ENCODE measurements at regions not wholly inside any gene's neighbourhood (a gene's known extent, or its start where the extent isn't known, plus 50 kb on each side); places are given as distances from the start of the nearest gene placed in this dataset.

DNA sequence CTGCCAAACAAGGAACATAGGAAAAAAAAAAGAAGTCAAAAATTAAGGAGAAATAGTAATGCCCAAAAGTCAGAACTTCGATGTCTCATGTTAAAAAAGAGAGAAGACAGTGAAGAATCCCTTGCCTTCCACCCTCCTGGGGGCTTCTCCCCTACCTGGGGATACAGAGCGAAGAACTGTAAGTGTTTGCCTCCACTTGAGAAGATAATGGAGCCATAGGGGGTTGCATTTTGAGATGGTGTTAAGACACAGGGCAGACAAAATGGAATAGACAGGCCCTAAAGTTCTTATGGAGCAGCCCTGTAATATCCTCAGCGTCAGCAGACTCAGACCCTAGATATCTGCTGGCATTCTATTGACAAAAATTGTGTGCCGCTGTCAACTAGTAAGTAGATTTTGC, 222.2 kb upstream of the MAP3K7 start:
- Histone ChIP-seq H3K4me3 (ENCODE audit: control insufficient read depth in 1 of 7, extremely low read depth in 1 of 7, insufficient read depth in 4 of 7, low read depth in 2 of 7, low read length in 6 of 7) (no peak overlapping the region), H3K36me3 (ENCODE audit: control insufficient read depth in 4 of 4, insufficient read depth in 4 of 4, low read length in 3 of 4) (no peaks in the 10 kb centered on the region), H3K4me1 (ENCODE audit: control extremely low read depth in 1 of 4, control insufficient read depth in 4 of 4, insufficient read depth in 4 of 4, low read length in 3 of 4) (no peaks in the 10 kb centered on the region), H3K27ac (ENCODE audit: insufficient read depth in 1 of 2, low read depth in 1 of 2, low read length in 2 of 2, poor library complexity in 1 of 2, severe bottlenecking in 2 of 2) (no peak overlapping the region), H3K9me3 (ENCODE audit: control extremely low read depth in 1 of 5, control insufficient read depth in 4 of 5, insufficient read depth in 2 of 5, low read depth in 1 of 5, low read length in 4 of 5) (no peaks in the 10 kb centered on the region), H3K27me3 (replicated peaks in 2 of 5; ENCODE audit: control insufficient read depth in 4 of 5, insufficient read depth in 5 of 5, low read length in 4 of 5) (peaks cover 0 to 2% (median 0%) of the 10 kb centered on the region in 5 experiments)
- ChIA-PET POLR2A (no interaction called here), CTCF (no interaction called here)
- WGBS (ENCODE audit: insufficient coverage), result 90% methylated on average over 3 of the region's 4 CpGs
- no peak for DNase-seq

DNA sequence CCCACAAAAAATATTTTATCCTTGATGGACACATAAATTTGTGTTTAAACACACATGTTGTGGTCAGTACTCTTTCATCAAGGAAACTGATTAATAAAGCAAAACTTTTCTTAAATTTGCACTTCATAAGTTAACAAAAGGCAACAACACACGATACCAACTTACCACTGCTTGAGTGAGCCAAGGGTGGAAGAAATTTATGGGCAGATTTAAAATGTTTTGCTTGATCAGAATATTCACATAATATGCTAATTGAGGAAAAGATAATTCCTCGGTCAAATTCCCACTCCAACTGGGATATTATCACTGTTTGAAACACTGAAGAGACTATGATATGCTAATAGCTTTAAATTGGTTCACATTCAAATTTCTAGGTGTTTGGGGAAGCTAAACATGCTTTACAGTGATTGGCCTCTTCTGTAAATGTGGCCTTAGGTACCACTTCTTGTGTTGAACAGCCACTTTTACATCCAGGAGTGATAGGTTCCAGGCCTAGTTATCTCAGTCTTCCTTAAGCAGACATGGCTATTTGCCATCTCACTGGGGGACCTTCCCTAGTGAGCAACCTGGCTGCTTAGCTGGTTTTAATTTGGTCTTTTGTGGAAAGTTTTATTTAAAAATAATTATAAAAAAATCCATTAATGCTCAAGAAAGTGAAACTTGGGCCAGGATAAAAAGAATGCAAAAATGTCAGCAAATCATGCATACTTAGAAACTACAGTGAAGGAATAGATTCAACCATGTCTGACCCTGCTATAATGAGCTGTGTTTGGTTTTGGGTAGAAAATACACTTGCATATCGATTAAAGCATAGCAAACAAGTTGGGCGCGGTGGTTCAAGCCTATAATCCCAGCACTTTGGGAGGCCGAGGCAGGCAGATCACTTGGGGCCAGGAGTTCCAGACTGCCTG, 221.2 kb upstream of the MAP3K7 start:
- Histone ChIP-seq H3K36me3 (ENCODE audit: control insufficient read depth in 4 of 4, insufficient read depth in 4 of 4, low read length in 3 of 4) (no peaks in the 10 kb centered on the region), H3K27me3 (replicated peaks in 2 of 5; ENCODE audit: control insufficient read depth in 4 of 5, insufficient read depth in 5 of 5, low read length in 4 of 5) (peaks cover 0 to 3% (median 0%) of the 10 kb centered on the region in 5 experiments), H3K27ac (ENCODE audit: insufficient read depth in 1 of 2, low read depth in 1 of 2, low read length in 2 of 2, poor library complexity in 1 of 2, severe bottlenecking in 2 of 2) (no peak overlapping the region), H3K4me1 (ENCODE audit: control extremely low read depth in 1 of 4, control insufficient read depth in 4 of 4, insufficient read depth in 4 of 4, low read length in 3 of 4) (no peaks in the 10 kb centered on the region), H3K9me3 (ENCODE audit: control extremely low read depth in 1 of 5, control insufficient read depth in 4 of 5, insufficient read depth in 2 of 5, low read depth in 1 of 5, low read length in 4 of 5) (no peaks in the 10 kb centered on the region), H3K4me3 (ENCODE audit: control insufficient read depth in 1 of 7, extremely low read depth in 1 of 7, insufficient read depth in 4 of 7, low read depth in 2 of 7, low read length in 6 of 7) (no peak overlapping the region)
- WGBS (ENCODE audit: insufficient coverage), result 100% methylated on average over 4 of the region's 6 CpGs
- no peak for DNase-seq
- ChIA-PET CTCF (no interaction called here), POLR2A (no interaction called here)

DNA sequence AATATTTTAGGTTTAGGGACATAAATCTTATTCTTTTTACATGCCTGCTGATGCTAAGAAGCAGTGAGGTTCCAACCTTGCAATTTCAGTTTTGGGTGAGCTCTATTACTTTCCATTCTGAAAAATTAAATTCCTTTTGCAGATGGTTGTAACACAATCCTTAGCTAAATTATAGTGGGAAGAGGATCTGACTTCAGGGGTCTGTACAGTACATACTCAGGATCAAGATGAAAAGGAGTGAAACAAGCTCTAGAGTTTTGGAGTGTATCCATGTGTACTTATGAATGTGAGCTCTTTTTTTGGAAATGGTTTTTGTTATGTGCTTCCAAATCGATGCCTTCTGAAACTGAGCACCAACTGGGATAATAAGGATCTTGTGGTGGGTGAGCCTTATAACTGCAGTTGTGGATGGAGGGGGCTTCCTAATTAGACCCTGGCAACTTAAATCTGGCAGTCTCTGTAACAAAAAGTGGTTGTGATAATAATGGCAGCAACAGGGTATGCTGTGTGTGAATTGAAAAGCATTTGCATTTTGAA, 218.8 kb upstream of the MAP3K7 start:
- Histone ChIP-seq H3K27me3 (replicated peaks in 2 of 5; ENCODE audit: control insufficient read depth in 4 of 5, insufficient read depth in 5 of 5, low read length in 4 of 5) (peaks cover 0 to 3% (median 0%) of the 10 kb centered on the region in 5 experiments), H3K4me1 (ENCODE audit: control extremely low read depth in 1 of 4, control insufficient read depth in 4 of 4, insufficient read depth in 4 of 4, low read length in 3 of 4) (no peaks in the 10 kb centered on the region), H3K9me3 (ENCODE audit: control extremely low read depth in 1 of 5, control insufficient read depth in 4 of 5, insufficient read depth in 2 of 5, low read depth in 1 of 5, low read length in 4 of 5) (no peaks in the 10 kb centered on the region), H3K4me3 (ENCODE audit: control insufficient read depth in 1 of 7, extremely low read depth in 1 of 7, insufficient read depth in 4 of 7, low read depth in 2 of 7, low read length in 6 of 7) (no peak overlapping the region), H3K36me3 (ENCODE audit: control insufficient read depth in 4 of 4, insufficient read depth in 4 of 4, low read length in 3 of 4) (no peaks in the 10 kb centered on the region), H3K27ac (ENCODE audit: insufficient read depth in 1 of 2, low read depth in 1 of 2, low read length in 2 of 2, poor library complexity in 1 of 2, severe bottlenecking in 2 of 2) (no peak overlapping the region)
- DNase-seq, result no peak
- 100% methylated on average over 1 of the region's 1 CpG for WGBS (ENCODE audit: insufficient coverage)
- ChIA-PET CTCF (no interaction called here), POLR2A (no interaction called here)

DNA sequence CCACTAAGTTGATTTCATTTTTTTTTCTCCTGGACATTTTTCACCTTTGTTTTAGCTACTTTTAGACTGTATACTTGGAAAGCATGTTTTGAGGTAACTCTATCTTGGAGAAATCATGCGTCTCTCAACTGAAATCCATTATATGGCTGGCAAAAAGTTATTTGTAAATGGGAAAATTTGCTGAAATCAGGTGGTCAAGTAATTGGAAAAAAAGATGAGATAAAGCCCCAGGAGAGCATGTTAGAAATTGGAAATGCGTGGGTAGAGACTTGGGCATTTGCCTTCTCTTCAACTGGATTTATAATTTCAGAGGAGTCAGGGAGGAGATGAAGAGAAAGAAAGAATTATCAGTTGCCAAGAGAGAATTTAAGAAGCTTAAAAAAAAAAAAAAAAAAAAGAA, 217.1 kb upstream of the MAP3K7 start:
- Histone ChIP-seq H3K9me3 (ENCODE audit: control extremely low read depth in 1 of 5, control insufficient read depth in 4 of 5, insufficient read depth in 2 of 5, low read depth in 1 of 5, low read length in 4 of 5) (no peaks in the 10 kb centered on the region), H3K4me1 (ENCODE audit: control extremely low read depth in 1 of 4, control insufficient read depth in 4 of 4, insufficient read depth in 4 of 4, low read length in 3 of 4) (no peaks in the 10 kb centered on the region), H3K36me3 (ENCODE audit: control insufficient read depth in 4 of 4, insufficient read depth in 4 of 4, low read length in 3 of 4) (no peaks in the 10 kb centered on the region), H3K27me3 (replicated peaks in 2 of 5; ENCODE audit: control insufficient read depth in 4 of 5, insufficient read depth in 5 of 5, low read length in 4 of 5) (peaks cover 0 to 3% (median 0%) of the 10 kb centered on the region in 5 experiments), H3K4me3 (ENCODE audit: control insufficient read depth in 1 of 7, extremely low read depth in 1 of 7, insufficient read depth in 4 of 7, low read depth in 2 of 7, low read length in 6 of 7) (no peak overlapping the region), H3K27ac (ENCODE audit: insufficient read depth in 1 of 2, low read depth in 1 of 2, low read length in 2 of 2, poor library complexity in 1 of 2, severe bottlenecking in 2 of 2) (no peak overlapping the region)
- ChIA-PET POLR2A (no interaction called here), CTCF (no interaction called here)
- no peak for DNase-seq
- 88% methylated on average over 2 of the region's 2 CpGs for WGBS (ENCODE audit: insufficient coverage)

DNA sequence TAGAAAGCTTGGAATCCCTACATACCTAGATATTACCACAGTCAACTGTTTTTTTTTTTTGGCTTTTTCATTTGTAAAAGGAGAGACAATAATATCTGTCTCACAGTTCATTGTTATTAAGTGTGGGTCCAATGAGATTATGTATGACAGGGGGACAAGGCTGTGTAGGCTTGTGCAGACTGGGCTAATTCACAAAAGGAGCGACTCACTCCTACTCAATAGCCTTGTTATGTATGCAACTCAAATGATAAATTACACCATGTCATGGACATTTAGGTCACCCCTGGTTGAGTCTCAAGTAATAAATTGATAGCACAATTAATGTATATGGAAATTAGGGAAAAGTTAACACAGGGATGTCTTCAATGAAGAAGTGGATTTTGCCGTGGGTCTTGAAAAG, 208.2 kb upstream of the MAP3K7 start:
- H3K9me3 ChIP-seq (ENCODE audit: control extremely low read depth in 1 of 5, control insufficient read depth in 4 of 5, insufficient read depth in 2 of 5, low read depth in 1 of 5, low read length in 4 of 5), result no peaks in the 10 kb centered on the region
- ChIA-PET CTCF (no interaction called here), POLR2A (no interaction called here)
- 100% methylated on average over 1 of the region's 2 CpGs for WGBS (ENCODE audit: insufficient coverage)
- DNase-seq, result no peak
- no peaks in the 10 kb centered on the region for H3K36me3 ChIP-seq (ENCODE audit: control insufficient read depth in 4 of 4, insufficient read depth in 4 of 4, low read length in 3 of 4)
- H3K27me3 ChIP-seq (replicated peaks in 2 of 5; ENCODE audit: control insufficient read depth in 4 of 5, insufficient read depth in 5 of 5, low read length in 4 of 5), result no peaks in the 10 kb centered on the region
- H3K4me3 ChIP-seq (ENCODE audit: control insufficient read depth in 1 of 7, extremely low read depth in 1 of 7, insufficient read depth in 4 of 7, low read depth in 2 of 7, low read length in 6 of 7), result no peak overlapping the region
- no peaks in the 10 kb centered on the region for H3K4me1 ChIP-seq (ENCODE audit: control extremely low read depth in 1 of 4, control insufficient read depth in 4 of 4, insufficient read depth in 4 of 4, low read length in 3 of 4)
- H3K27ac ChIP-seq (ENCODE audit: insufficient read depth in 1 of 2, low read depth in 1 of 2, low read length in 2 of 2, poor library complexity in 1 of 2, severe bottlenecking in 2 of 2), result no peak overlapping the region

DNA sequence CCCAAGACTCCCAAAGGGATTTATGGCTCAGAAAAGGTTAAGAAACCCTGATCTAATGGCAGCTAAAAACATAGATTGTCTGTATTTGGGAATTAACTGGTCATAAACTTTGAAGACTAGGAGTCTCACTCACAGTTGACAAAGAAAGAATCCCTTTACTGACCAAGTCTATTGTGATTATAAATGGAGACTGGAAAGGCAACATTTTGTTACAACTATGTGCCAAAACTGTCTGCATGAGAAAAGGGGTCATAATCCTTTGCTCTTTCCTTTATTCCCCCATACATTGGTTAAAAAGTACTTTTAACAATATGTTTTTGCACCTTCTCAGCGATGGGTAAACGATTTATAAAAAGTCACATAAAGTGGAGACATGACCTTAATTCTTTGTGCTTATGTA, 206.9 kb upstream of the MAP3K7 start:
- 100% methylated on average over 2 of the region's 2 CpGs for WGBS (ENCODE audit: insufficient coverage)
- Histone ChIP-seq H3K4me1 (ENCODE audit: control extremely low read depth in 1 of 4, control insufficient read depth in 4 of 4, insufficient read depth in 4 of 4, low read length in 3 of 4) (no peaks in the 10 kb centered on the region), H3K36me3 (ENCODE audit: control insufficient read depth in 4 of 4, insufficient read depth in 4 of 4, low read length in 3 of 4) (no peaks in the 10 kb centered on the region), H3K27me3 (replicated peaks in 2 of 5; ENCODE audit: control insufficient read depth in 4 of 5, insufficient read depth in 5 of 5, low read length in 4 of 5) (no peaks in the 10 kb centered on the region), H3K9me3 (ENCODE audit: control extremely low read depth in 1 of 5, control insufficient read depth in 4 of 5, insufficient read depth in 2 of 5, low read depth in 1 of 5, low read length in 4 of 5) (no peaks in the 10 kb centered on the region), H3K4me3 (ENCODE audit: control insufficient read depth in 1 of 7, extremely low read depth in 1 of 7, insufficient read depth in 4 of 7, low read depth in 2 of 7, low read length in 6 of 7) (no peak overlapping the region), H3K27ac (ENCODE audit: insufficient read depth in 1 of 2, low read depth in 1 of 2, low read length in 2 of 2, poor library complexity in 1 of 2, severe bottlenecking in 2 of 2) (no peak overlapping the region)
- ChIA-PET CTCF (no interaction called here), POLR2A (no interaction called here)
- DNase-seq, result no peak

DNA sequence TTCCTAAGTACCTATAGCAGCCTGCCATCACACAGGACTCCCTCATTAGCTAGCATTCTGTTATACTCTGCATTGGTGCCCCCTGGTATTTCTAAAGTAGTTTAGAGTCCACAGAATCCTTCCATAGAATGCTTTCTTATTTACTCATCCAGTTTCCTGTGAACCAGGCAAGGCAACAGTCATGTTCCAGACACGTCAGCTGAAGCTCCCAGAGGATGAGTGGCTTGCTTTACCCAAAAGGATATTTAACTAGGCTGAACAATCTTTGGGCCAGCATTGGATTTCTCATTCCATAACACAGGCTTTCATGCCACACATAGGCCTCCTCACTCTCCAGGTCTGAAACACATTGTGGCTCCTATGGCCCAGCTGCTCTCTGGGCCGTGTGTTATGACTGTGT, 203.8 kb upstream of the MAP3K7 start:
- Histone ChIP-seq H3K9me3 (ENCODE audit: control extremely low read depth in 1 of 5, control insufficient read depth in 4 of 5, insufficient read depth in 2 of 5, low read depth in 1 of 5, low read length in 4 of 5) (no peaks in the 10 kb centered on the region), H3K4me1 (ENCODE audit: control extremely low read depth in 1 of 4, control insufficient read depth in 4 of 4, insufficient read depth in 4 of 4, low read length in 3 of 4) (peaks cover 0 to 3% (median 0%) of the 10 kb centered on the region in 4 experiments), H3K4me3 (ENCODE audit: control insufficient read depth in 1 of 7, extremely low read depth in 1 of 7, insufficient read depth in 4 of 7, low read depth in 2 of 7, low read length in 6 of 7) (no peak overlapping the region), H3K36me3 (ENCODE audit: control insufficient read depth in 4 of 4, insufficient read depth in 4 of 4, low read length in 3 of 4) (no peaks in the 10 kb centered on the region), H3K27ac (ENCODE audit: insufficient read depth in 1 of 2, low read depth in 1 of 2, low read length in 2 of 2, poor library complexity in 1 of 2, severe bottlenecking in 2 of 2) (no peak overlapping the region), H3K27me3 (replicated peaks in 2 of 5; ENCODE audit: control insufficient read depth in 4 of 5, insufficient read depth in 5 of 5, low read length in 4 of 5) (no peaks in the 10 kb centered on the region)
- 95% methylated on average over 2 of the region's 2 CpGs for WGBS (ENCODE audit: insufficient coverage)
- CTCF ChIA-PET, result no interaction called here
- POLR2A ChIA-PET, result no interaction called here
- DNase-seq, result no peak

Measured in common myeloid progenitor, CD34-positive (primary cell).